GM18498 (cell line): ENCODE measurements at regions not wholly inside any gene's neighbourhood (a gene's known extent, or its start where the extent isn't known, plus 50 kb on each side); places are given as distances from the start of the nearest gene placed in this dataset.
"Not testable (repeated sequence)": the region's sequence is repeated elsewhere in the genome, so short reads cannot be mapped to it uniquely, and the experiment has no call there.

Experiments
- ATAC-seq: cut with Tn5 transposase; IDR thresholded peaks from one replicate; pipeline ENCODE4 v1.9.1; 2021; ENCODE audit warnings: mild to moderate bottlenecking, moderate library complexity; ENCODE audit not compliant: unreplicated experiment

- ATAC-seq: not testable (repeated sequence)
Measured at GRCh38 chr12:131311279-131311722, 357.6 kb downstream of the ADGRD1 start.

DNA sequence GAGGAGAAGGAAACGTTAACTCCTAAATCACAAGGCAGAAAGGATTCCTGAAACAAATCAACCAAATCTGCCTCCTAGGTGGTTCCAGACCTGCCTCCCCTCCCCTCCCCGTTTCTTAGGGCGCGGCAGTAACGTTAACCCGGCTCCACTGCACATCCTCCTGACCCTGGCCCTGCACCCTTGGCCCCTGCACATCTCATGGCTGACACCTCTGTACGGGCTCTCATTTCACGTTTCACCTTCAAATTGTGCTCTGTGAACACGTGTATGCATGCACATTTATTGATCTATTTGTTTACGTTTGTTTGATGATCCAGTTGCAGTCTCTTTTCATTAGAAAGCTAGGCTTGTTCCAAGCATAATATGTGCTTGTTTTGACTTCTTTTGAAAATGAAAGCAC lies 358.1 kb downstream of the ADGRD1 start:
- ATAC-seq: no peak

- not testable (repeated sequence) for ATAC-seq
Measured at GRCh38 chr12:131312382-131312781, 358.7 kb downstream of the ADGRD1 start.

GRCh38 chr12:131312793-131313545 lies 359.3 kb downstream of the ADGRD1 start:
- no peak for ATAC-seq

GRCh38 chr12:131313635-131314034 lies 359.9 kb downstream of the ADGRD1 start:
- no peak for ATAC-seq

- no peak for ATAC-seq
Measured at GRCh38 chr12:131314524-131315090, 360.9 kb downstream of the ADGRD1 start.

DNA sequence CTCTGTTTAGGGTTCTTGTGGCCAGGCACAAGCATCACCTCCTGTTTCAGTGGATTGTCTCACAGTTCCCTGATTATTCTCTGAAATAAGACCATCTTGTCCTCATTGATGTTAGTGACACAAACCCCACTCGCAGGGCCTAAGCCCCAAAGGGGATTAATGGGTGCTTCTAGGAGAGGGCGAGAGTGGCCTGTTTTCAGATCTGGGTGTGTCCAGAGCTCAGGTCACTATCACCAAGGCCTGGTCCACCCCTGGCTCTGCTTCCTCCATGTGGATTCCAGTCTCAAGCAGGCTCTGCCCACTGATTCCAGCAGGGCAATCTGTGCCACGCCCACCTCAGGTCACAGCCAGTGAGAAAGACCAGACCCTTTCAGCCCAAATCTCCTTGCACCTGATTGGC lies 361.9 kb downstream of the ADGRD1 start:
- no peak for ATAC-seq

DNA sequence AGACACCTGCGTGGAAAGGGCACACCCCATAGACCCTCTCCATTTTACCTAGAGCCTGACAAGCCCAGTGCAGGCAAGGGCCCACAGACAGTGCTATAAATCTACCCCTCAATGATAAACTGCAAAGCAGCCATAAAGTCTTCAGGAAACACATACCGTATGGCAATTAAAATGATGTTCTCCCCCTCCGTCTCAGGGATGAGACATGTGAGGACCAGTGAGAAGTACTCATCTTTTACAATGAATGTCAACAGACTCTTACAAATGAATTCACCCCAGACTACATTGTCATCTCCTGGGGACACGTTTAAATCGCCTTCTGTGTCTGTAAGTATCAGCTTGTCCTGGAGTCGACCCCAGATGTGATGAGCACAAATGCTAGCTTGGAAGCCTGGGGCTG lies 362.7 kb downstream of the ADGRD1 start:
- ATAC-seq: no peak

DNA sequence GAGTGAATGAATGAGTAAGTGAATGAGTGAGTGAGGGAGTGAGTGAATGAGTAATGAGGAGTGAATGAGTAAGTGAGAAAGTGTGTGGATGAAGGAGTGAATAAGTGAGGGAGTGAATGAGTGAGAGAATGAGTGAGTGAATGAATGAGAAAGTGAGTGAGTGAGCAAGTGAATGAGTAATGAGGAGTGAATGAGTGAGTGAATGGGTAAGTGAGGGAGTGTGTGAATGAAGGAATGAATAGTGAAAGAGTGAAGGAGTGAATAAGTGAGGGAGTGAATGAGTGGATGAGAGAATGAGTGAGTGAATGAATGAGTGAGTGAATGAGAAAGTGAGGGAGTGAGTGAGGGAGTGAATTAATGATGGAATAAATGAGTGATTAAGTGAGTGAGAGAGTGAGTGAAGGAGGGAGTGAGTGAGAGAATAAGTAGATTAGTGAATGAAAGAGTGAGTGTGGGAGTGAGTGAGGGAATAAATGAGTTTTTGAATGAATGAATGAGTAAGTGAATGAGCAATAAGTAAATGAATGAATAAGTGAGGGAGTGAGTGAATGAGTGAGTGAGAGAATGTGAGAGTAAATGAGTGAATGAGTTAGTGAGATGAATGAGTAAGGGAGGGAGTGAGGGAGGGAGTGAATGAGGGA lies 364.5 kb downstream of the ADGRD1 start:
- no peak for ATAC-seq

DNA sequence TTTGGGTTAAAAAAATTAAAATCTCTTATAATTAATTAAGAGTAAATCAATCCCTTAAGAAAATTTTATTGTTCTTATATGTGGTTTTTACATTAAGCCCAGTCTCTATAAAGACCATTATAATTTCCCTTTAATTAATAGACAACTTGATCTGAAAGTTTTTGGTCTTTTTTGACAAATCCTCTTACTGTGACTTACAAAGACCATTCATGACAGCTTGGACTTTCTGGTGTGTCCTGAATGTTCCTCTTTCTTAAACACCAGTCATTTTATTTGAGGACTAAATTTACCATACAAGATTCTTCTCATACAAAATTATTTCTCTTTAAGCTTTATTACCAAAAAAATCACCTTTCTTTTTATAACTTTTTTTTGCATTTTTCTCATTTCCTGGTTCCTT lies 368.3 kb downstream of the ADGRD1 start:
- ATAC-seq: no peak

- ATAC-seq: not testable (repeated sequence)
Measured at GRCh38 chr12:131322460-131322859, 368.8 kb downstream of the ADGRD1 start.

DNA sequence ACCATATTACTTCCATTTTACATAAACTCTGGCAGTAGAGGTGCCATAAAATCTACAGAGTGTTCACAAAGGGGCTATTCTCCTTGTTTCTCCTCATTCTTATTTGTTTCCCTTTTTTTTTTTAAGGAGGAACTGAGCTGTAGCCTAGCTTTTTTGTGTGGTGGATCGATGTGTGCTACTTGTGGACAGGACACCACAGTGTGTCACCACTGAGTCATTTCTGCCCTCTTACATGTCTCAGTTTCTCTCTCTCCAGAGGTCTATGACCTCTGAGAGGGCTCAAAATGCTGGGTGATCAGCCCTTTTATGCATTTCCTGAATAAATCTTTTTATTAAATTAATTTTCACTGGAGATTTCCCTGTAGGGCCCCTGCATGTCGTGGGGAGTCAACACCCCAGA lies 370.2 kb downstream of the ADGRD1 start:
- ATAC-seq: no peak

DNA sequence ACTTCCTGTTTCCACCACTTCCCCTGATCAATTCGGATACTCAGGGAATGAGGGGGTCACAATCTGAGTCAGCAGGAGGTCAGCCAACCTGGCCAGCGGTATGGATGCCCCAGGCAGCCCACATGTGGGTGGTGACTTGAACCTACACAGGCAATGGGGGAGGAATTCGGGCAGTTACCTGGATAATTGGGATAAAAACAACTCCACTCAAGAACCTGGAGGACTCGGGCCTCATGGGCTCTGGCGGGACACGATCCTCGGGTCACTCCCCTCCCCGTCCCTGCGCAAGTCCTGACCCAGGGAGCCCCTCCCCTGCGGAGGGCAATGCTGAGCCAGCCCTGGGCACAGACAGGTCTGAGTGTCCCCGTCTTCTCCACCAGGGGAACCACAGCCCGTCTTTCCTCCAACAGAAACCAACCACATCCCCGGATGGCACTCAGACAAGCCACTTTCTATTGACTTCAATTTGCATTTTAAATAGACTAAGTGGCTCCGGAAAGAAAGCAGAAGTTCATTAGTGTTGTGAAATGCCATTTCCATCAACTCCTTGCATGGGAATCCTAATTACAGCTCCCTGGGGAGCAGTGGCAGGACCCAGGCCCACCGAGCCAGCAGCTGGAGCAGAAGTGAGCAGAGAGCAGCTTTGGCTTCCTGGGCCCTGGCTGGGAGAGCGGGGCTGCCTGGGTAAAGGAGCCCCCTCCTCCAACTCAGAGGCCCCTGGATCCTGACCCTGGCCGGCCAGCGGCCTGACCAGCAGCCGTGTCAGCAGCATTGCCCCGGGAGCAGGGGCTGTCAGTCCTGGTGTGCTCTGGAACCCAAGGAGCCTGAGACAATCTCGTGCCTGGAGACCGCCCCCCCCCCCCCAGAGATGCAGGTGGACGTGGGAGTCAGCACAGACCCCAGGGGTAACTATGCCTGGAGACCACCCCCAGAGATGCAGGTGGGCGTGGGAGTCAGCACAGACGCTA lies 374.1 kb downstream of the ADGRD1 start:
- ATAC-seq: no peak

DNA sequence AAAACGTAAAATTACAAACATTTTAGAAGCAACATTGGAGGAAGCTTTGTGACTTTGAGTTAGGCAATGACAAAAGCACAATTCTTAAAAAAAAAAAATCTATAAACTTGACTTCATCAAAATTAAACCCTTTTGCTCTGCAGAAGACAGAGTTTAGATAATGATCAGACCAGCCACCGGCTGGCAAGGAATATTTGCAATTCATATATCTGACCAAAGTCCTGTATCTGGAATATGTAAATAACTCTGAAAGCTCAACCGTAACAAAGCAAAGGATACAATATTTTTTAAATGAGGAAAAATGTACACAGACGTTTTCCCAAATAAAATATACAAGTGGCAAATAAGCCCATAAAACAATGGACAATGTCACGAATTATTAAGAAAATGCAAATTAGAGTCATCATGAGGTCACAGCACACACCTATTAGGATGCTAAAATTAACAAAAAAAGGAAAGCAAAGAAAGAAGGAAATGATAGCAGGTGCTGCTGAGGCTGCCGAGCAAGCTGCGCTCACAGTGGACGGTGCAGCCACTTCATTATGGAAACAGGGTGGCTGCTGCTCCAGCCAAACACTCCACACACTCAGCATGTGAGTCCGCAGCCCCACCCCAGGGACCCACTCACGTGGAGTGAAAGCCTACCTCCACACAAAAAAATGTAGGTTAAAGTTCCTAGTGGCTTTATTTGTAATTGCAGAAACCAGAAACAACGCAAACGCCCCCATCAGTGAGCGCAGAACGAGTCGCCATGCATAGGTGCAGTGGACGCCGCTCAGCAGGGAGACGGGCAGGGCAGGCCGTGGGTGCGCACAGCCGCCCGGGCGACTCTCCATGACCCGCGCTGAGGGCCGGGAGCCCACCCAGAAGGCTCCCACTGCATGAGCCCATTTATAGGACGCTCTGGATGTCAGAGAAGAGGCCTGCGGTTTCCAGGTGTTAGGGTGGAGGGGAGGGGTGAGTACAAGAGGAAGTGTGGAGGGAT lies 375.4 kb downstream of the ADGRD1 start:
- not testable (repeated sequence) for ATAC-seq

- ATAC-seq: no peak
Measured at GRCh38 chr12:131330106-131330815, 376.6 kb downstream of the ADGRD1 start.

GRCh38 chr12:131331148-131331750 lies 377.5 kb downstream of the ADGRD1 start:
- no peak for ATAC-seq

DNA sequence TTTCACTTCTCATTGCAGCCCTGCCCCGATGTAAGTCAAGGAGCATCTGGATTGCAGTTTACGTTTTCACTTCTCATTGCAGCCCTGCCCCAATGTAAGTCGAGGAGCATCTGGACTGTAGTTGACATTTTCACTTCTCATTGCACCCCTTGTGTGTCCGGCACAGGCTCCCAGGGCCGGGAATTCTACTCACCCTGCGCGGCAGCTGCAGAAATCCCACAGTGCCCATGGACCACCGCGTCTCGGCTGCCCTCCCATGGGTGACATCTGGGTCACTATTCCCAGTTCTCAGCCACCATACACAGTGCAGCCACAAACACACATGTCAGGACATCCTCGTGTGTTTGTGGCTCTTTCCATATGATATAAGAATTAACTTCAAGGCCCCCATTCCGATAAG lies 378.5 kb downstream of the ADGRD1 start:
- ATAC-seq: no peak

GRCh38 chr12:131333136-131333535 lies 377.8 kb upstream of the SFSWAP start:
- ATAC-seq: no peak
